ENCODE measurements at regions not wholly inside any gene's neighbourhood (a gene's known extent, or its start where the extent isn't known, plus 50 kb on each side); places are given as distances from the start of the nearest gene placed in this dataset.

DNA sequence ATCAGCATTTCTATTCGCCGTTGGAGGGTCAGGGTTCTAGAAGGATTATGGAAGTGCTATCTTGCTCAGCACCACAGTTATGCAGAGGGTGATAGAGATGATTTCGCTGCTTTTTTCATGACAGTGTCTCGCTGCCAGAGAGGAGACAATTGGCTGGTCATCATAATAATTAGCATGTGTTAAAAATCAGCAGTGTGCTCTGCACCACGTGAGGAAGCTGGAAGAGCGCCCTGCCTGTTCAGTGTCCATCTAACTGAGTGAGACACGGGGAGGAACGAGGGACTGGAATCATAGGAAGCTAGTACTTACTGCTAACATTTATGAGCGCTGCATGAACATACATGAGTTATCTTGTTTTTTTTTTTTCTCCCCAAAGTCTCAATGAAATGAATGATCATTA is 116.2 kb upstream of the PLAAT1 start:
- TF ChIP-seq, protein P1, sequence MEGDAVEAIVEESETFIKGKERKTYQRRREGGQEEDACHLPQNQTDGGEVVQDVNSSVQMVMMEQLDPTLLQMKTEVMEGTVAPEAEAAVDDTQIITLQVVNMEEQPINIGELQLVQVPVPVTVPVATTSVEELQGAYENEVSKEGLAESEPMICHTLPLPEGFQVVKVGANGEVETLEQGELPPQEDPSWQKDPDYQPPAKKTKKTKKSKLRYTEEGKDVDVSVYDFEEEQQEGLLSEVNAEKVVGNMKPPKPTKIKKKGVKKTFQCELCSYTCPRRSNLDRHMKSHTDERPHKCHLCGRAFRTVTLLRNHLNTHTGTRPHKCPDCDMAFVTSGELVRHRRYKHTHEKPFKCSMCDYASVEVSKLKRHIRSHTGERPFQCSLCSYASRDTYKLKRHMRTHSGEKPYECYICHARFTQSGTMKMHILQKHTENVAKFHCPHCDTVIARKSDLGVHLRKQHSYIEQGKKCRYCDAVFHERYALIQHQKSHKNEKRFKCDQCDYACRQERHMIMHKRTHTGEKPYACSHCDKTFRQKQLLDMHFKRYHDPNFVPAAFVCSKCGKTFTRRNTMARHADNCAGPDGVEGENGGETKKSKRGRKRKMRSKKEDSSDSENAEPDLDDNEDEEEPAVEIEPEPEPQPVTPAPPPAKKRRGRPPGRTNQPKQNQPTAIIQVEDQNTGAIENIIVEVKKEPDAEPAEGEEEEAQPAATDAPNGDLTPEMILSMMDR (IDR thresholded peaks at IDR 0.05; ENCODE audit: insufficient read depth, low read length): no peak
- TF ChIP-seq, protein P2, sequence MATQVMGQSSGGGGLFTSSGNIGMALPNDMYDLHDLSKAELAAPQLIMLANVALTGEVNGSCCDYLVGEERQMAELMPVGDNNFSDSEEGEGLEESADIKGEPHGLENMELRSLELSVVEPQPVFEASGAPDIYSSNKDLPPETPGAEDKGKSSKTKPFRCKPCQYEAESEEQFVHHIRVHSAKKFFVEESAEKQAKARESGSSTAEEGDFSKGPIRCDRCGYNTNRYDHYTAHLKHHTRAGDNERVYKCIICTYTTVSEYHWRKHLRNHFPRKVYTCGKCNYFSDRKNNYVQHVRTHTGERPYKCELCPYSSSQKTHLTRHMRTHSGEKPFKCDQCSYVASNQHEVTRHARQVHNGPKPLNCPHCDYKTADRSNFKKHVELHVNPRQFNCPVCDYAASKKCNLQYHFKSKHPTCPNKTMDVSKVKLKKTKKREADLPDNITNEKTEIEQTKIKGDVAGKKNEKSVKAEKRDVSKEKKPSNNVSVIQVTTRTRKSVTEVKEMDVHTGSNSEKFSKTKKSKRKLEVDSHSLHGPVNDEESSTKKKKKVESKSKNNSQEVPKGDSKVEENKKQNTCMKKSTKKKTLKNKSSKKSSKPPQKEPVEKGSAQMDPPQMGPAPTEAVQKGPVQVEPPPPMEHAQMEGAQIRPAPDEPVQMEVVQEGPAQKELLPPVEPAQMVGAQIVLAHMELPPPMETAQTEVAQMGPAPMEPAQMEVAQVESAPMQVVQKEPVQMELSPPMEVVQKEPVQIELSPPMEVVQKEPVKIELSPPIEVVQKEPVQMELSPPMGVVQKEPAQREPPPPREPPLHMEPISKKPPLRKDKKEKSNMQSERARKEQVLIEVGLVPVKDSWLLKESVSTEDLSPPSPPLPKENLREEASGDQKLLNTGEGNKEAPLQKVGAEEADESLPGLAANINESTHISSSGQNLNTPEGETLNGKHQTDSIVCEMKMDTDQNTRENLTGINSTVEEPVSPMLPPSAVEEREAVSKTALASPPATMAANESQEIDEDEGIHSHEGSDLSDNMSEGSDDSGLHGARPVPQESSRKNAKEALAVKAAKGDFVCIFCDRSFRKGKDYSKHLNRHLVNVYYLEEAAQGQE (IDR thresholded peaks at IDR 0.05; ENCODE audit: insufficient replicate concordance, low read depth): no peak
- TF ChIP-seq POLR2AphosphoS5 (IDR thresholded peaks at IDR 0.05; ENCODE audit: low read depth): no peak
